ENCODE measurements at regions not wholly inside any gene's neighbourhood (a gene's known extent, or its start where the extent isn't known, plus 50 kb on each side); places are given as distances from the start of the nearest gene placed in this dataset.

GRCh38 chr5:88398316-88398715 lies 129.7 kb upstream of the TMEM161B start:
- no peak overlapping the region for H3K4me3 ChIP-seq (ENCODE audit: low read depth, low read length)
- no peak for TF ChIP-seq CTCF (IDR thresholded peaks at IDR 0.05; ENCODE audit: insufficient read depth, low read depth, low read length, missing control alignments)
- DNase-seq (ENCODE audit: low read depth), result no peak

GRCh38 chr5:88396751-88397281 lies 128.2 kb upstream of the TMEM161B start:
- DNase-seq (ENCODE audit: low read depth), result no peak
- TF ChIP-seq CTCF (IDR thresholded peaks at IDR 0.05; ENCODE audit: insufficient read depth, low read depth, low read length, missing control alignments), result no peak
- no peak overlapping the region for H3K4me3 ChIP-seq (ENCODE audit: low read depth, low read length)

GRCh38 chr5:88396000-88396535 lies 127.4 kb upstream of the TMEM161B start:
- no peak overlapping the region for H3K4me3 ChIP-seq (ENCODE audit: low read depth, low read length)
- DNase-seq (ENCODE audit: low read depth), result no peak
- TF ChIP-seq CTCF (IDR thresholded peaks at IDR 0.05; ENCODE audit: insufficient read depth, low read depth, low read length, missing control alignments), result no peak

- TF ChIP-seq CTCF (IDR thresholded peaks at IDR 0.05; ENCODE audit: insufficient read depth, low read depth, low read length, missing control alignments), result no peak
- DNase-seq (ENCODE audit: low read depth), result no peak
- H3K4me3 ChIP-seq (ENCODE audit: low read depth, low read length), result no peak overlapping the region
Measured at GRCh38 chr5:88395264-88395663, 126.6 kb upstream of the TMEM161B start.

GRCh38 chr5:88394536-88395175 lies 126.0 kb upstream of the TMEM161B start:
- no peak for TF ChIP-seq CTCF (IDR thresholded peaks at IDR 0.05; ENCODE audit: insufficient read depth, low read depth, low read length, missing control alignments)
- DNase-seq (ENCODE audit: low read depth), result no peak
- no peak overlapping the region for H3K4me3 ChIP-seq (ENCODE audit: low read depth, low read length)

GRCh38 chr5:88393716-88394535 lies 125.3 kb upstream of the TMEM161B start:
- DNase-seq (ENCODE audit: low read depth), result no peak
- no peak overlapping the region for H3K4me3 ChIP-seq (ENCODE audit: low read depth, low read length)
- TF ChIP-seq CTCF (IDR thresholded peaks at IDR 0.05; ENCODE audit: insufficient read depth, low read depth, low read length, missing control alignments), result no peak

All from GM12865 (cell line).